HG02798 (cell line): ENCODE measurements at regions not wholly inside any gene's neighbourhood (a gene's known extent, or its start where the extent isn't known, plus 50 kb on each side); places are given as distances from the start of the nearest gene placed in this dataset.
A peak's percentile ranks its signal among the peaks of the same experiment; 100 is the strongest.
"Not testable (repeated sequence)": the region's sequence is repeated elsewhere in the genome, so short reads cannot be mapped to it uniquely, and the experiment has no call there.

ENCODE experiments used
- ATAC-seq: cut with Tn5 transposase; IDR thresholded peaks from one replicate; pipeline ENCODE4 v1.9.1; 2021; ENCODE audit warnings: mild to moderate bottlenecking; ENCODE audit not compliant: unreplicated experiment, poor library complexity

- not testable (repeated sequence) for ATAC-seq
Measured at GRCh38 chr4:79117051-79117450, 177.8 kb upstream of the PAQR3 start.

- ATAC-seq: no peak
Measured at GRCh38 chr4:79107014-79107413, 167.8 kb upstream of the PAQR3 start.

GRCh38 chr4:79088946-79089691 is 149.9 kb upstream of the PAQR3 start:
- ATAC-seq: no peak

- no peak for ATAC-seq
Measured at GRCh38 chr4:79087071-79087470, 147.8 kb upstream of the PAQR3 start.

GRCh38 chr4:79083406-79084010 is 144.3 kb upstream of the PAQR3 start:
- no peak for ATAC-seq

- no peak for ATAC-seq
Measured at GRCh38 chr4:79082997-79083396, 143.8 kb upstream of the PAQR3 start.

GRCh38 chr4:79081973-79082372 is 142.7 kb upstream of the PAQR3 start:
- no peak for ATAC-seq

GRCh38 chr4:79078339-79078738 is 139.1 kb upstream of the PAQR3 start:
- ATAC-seq: no peak

GRCh38 chr4:79074040-79074439 is 134.8 kb upstream of the PAQR3 start:
- no peak for ATAC-seq

- ATAC-seq: no peak
Measured at GRCh38 chr4:79073471-79073870, 134.2 kb upstream of the PAQR3 start.

GRCh38 chr4:79065262-79065661 is 126.0 kb upstream of the PAQR3 start:
- ATAC-seq: peak; percentile 42

GRCh38 chr4:79064806-79065205 is 125.6 kb upstream of the PAQR3 start:
- no peak for ATAC-seq

GRCh38 chr4:79059631-79060399 is 120.6 kb upstream of the PAQR3 start:
- ATAC-seq: no peak

GRCh38 chr4:79057772-79058171 is 118.5 kb upstream of the PAQR3 start:
- no peak for ATAC-seq

- no peak for ATAC-seq
Measured at GRCh38 chr4:79053754-79054153, 114.5 kb upstream of the PAQR3 start.

GRCh38 chr4:79050541-79050880 is 111.3 kb upstream of the PAQR3 start:
- ATAC-seq: no peak

- ATAC-seq: no peak
Measured at GRCh38 chr4:79049840-79050540, 110.8 kb upstream of the PAQR3 start.

GRCh38 chr4:79048878-79049277 is 109.6 kb upstream of the PAQR3 start:
- ATAC-seq: no peak

- no peak for ATAC-seq
Measured at GRCh38 chr4:79047316-79047715, 108.1 kb upstream of the PAQR3 start.

- no peak for ATAC-seq
Measured at GRCh38 chr4:79046016-79046592, 106.9 kb upstream of the PAQR3 start.
